MG63 (cell line): ENCODE measurements at regions not wholly inside any gene's neighbourhood (a gene's known extent, or its start where the extent isn't known, plus 50 kb on each side); places are given as distances from the start of the nearest gene placed in this dataset.

ENCODE experiments used
- DNase-seq: peaks from one replicate; pipeline ENCODE4 v3.0.0-alpha.2; 2020
- H3K27me3 ChIP-seq: fragments of 250-450 bp; sonication (Bioruptor Pico); 2 replicates; pipeline ENCODE4 v1.5.1; 2020; ENCODE audit warnings: mild to moderate bottlenecking, moderate library complexity
- H3K36me3 ChIP-seq: fragments of 250-450 bp; sonication (Bioruptor Pico); 2 replicates; pipeline ENCODE4 v1.5.1; 2020; ENCODE audit warnings: mild to moderate bottlenecking, moderate library complexity
- H3K4me3 ChIP-seq: fragments of 250-450 bp; sonication (Bioruptor Pico); 2 replicates; pipeline ENCODE4 v1.5.1; 2020; ENCODE audit warnings: mild to moderate bottlenecking, moderate library complexity
- H3K9me3 ChIP-seq: fragments of 250-450 bp; sonication (Bioruptor Pico); 2 replicates; pipeline ENCODE4 v1.5.1; 2020; ENCODE audit warnings: mild to moderate bottlenecking, moderate library complexity

DNA sequence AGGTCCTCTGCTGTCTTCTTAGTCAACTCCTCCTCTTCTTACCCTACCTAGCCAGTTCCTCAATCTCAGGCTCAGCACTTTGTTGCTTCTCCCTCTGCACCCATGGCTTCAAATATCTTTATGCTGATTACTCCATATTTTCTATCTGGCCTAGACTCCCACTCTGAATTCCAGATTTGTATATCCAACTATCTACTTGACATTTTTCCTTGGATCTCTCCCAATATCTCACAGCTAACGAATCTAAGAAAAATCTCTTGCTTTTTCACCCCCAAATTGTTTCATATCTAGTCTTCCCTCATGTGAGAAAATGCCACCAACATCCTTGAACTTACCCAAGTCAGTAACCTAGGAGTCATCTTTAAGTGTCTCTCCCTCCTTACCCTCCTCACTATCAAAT lies 176.4 kb upstream of the ERCC4 start:
- DNase-seq, result no peak
- Histone ChIP-seq H3K9me3 (no peaks in the 10 kb centered on the region), H3K27me3 (no peaks in the 10 kb centered on the region), H3K36me3 (no peaks in the 10 kb centered on the region), H3K4me3 (no peak overlapping the region)

DNA sequence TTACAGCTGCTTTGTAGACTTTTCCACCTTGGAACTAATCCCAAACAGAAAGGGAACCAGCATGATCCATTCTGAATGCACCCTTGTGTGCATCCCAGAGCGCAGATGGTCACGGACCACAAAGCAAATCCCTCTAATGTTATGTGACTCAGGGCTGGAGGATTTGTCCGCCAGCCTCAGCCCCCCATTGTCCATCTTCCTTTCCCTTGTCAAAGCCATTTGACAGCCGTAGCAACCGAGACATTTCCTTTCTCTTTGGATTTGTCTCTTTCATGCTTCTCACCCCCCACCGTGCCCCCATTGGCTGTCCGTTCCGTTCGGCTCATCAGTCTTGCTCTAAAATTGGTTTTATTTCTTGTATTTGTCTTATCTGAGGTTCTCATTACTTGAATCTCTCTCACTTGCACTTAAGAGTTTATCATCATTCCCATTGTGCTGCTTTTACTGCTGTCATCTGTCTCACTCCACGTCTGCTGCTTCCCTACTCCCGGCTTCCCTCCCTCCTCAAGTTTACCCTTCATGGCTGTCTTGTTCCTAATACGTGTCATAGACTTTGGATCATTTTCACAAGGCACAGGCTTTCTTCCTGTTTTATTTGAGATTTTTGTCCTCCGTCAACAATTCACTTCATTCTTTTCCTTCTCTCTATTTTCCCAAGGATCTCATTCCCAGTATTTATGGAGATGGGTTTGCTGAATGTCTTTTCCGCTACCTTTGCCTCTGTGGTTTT lies 163.4 kb upstream of the ERCC4 start:
- DNase-seq, result no peak
- H3K9me3 ChIP-seq, result no peaks in the 10 kb centered on the region
- no peaks in the 10 kb centered on the region; the same call in 1 of the 2 replicates for H3K27me3 ChIP-seq
- no peaks in the 10 kb centered on the region for H3K36me3 ChIP-seq
- H3K4me3 ChIP-seq, result no peak overlapping the region

DNA sequence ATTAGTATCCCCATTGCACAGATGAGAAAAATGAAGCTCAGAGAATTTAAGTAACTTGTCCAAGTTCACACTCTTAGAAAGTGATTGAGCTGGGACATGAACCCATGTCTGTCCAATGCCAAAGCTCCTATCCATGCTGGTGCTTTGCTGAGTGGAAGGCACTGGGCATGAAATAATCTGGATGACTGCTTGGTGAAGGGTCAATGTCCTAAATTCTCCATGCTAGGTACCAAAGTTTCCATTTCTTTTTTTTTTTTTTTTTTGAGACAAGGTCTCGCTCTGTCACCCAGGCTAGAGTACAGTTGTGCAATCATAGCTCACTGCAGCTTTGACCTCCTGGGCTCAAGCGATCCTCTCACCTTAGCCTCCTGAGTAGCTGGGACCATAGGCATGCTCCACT lies 153.6 kb upstream of the ERCC4 start:
- Histone ChIP-seq H3K27me3 (no peaks in the 10 kb centered on the region; the same call in 1 of the 2 replicates), H3K36me3 (no peaks in the 10 kb centered on the region), H3K4me3 (no peak overlapping the region), H3K9me3 (no peaks in the 10 kb centered on the region)
- DNase-seq, result no peak

DNA sequence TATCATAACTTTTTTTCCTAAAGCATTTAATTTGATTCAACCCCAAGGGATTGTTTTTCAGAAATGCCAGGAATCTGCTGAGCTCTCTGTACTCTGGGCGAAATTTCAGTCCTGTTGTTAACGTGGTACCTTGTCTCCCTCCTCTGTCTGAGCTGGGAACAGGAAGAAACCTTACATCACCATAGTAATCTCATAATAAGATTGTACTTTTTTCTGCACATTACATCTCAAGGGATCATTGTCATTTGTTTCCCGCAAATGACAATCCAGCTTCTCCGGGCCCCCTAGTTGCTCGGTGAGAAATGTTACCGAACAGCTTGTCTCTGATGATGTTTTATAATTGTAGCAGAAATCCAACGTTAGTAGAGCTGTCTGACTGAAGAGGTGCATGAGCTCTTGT lies 152.7 kb upstream of the ERCC4 start:
- Histone ChIP-seq H3K36me3 (no peaks in the 10 kb centered on the region), H3K4me3 (no peak overlapping the region), H3K27me3 (no peaks in the 10 kb centered on the region), H3K9me3 (no peaks in the 10 kb centered on the region)
- DNase-seq, result no peak

DNA sequence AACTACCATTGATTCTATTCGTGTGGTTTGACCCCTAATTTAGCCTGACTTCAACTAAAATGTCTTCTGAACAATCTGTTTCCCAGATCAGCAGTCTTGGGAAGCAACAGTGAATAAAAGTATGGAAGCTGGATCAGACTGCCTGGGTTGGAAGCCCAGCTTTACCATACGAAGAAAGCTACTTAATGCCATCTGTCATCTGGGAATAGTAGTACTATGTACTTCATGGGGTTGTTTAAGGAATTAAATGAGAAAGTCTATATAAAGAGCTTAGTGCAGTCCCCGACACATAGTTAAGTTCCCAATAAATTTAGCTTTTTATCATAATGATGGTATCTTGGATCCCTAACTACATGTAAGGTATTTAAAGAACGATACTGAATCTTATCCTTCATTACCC lies 151.5 kb upstream of the ERCC4 start:
- Histone ChIP-seq H3K9me3 (no peaks in the 10 kb centered on the region), H3K36me3 (no peaks in the 10 kb centered on the region), H3K27me3 (no peaks in the 10 kb centered on the region), H3K4me3 (no peak overlapping the region)
- DNase-seq, result no peak

DNA sequence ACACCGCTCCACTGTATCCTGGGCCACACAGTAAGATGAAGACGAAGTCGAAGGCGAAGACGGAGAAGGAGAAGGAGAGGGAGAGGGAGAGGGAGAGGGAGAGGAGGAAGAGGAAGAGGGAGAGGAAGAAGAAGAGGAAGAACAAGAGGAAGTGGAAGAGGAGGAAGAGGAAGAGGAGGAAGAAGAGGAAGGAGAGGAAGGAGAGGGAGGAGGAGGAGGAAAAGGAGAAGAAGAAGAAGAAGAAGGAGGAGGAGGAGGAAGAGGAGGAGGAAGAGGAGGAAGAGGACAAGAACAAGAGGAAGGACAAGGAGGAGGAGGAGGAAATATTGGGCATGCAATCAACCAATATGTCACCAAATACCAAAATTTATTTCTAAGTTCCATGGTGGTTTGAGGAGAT lies 149.5 kb upstream of the ERCC4 start:
- no peaks in the 10 kb centered on the region for H3K9me3 ChIP-seq
- no peak overlapping the region for H3K4me3 ChIP-seq
- DNase-seq, result no peak
- no peaks in the 10 kb centered on the region for H3K27me3 ChIP-seq
- H3K36me3 ChIP-seq, result no peaks in the 10 kb centered on the region

DNA sequence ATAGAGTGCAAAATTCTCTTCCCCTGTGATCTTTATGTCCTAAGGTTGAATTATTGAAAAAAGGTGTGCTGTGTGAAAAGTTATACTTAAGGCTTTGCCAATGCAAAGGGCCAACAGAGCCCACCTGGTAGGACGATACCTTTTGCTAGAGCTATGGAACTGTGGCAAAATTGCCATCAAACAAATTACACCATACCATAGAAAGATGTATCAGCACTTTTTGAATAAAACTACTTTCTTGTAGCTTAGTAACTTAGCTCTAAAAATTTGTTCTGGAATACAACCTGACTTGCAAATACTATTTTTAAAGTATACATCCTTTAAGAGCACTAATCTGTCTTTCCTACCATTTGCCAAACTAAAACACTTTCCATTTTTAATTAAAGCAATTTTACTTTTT lies 147.2 kb upstream of the ERCC4 start:
- peaks cover 2% of the 10 kb centered on the region; the same call in 1 of the 2 replicates for H3K9me3 ChIP-seq
- no peaks in the 10 kb centered on the region for H3K36me3 ChIP-seq
- DNase-seq, result no peak
- H3K27me3 ChIP-seq, result no peaks in the 10 kb centered on the region
- no peak overlapping the region for H3K4me3 ChIP-seq

DNA sequence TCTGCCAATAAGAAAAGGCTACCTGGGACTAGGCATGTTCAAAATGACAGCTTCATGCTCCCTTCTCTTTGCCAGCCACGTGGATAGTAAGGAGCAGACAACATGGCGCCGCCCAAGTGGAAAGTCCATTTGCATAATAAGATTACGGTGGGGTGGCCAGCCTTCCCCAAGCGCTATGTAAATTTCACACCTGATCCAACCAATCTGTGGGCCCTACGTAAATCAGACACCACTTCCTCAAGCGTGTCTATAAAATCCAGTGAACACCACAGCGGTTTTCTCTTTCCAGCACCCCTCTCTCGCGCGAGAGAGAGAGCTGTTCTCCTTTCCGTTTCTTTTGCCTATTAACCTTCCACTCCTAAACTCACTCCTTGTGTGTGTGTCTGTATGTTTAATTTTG lies 140.3 kb upstream of the ERCC4 start:
- Histone ChIP-seq H3K9me3 (peaks cover 2% of the 10 kb centered on the region; the same call in 1 of the 2 replicates), H3K36me3 (no peaks in the 10 kb centered on the region), H3K4me3 (no peak overlapping the region), H3K27me3 (no peaks in the 10 kb centered on the region; the same call in 1 of the 2 replicates)
- no peak for DNase-seq

DNA sequence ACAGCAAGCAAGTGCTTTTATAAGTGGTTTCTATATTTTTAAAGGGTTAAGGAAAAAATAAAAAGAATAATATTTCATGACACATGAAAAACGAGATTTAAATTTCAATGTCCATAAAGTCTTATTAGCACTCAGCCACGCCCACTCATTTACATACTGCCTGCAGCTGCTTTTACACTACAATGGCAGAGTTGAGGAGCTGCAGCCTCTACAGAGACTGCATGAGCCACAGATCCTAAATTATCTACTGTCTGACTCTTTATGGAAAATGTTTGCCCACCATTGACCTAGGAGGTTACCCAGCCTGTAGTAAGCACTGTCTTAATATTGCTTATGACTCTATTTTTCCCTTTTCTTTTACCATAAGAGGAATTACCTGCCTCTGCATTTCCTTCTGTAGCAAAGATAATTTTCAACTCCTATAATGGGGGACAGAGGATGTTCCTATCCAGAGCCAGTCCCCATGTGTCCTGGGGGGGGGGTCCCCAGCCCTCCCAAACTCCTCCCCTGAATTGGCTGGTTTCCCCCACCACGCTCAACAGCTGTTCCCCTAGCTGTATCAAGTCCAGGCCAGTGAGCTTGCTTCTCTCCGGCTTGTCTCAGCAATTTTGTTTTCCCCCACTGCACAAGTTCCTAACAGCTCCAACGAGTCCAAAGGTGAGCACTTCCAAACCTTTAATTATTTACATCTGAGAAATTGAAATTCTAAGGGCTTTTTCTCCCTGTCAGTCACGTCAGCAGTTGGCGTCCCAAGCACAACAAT lies 139.4 kb upstream of the ERCC4 start:
- Histone ChIP-seq H3K4me3 (no peak overlapping the region), H3K27me3 (no peaks in the 10 kb centered on the region; the same call in 1 of the 2 replicates)

DNA sequence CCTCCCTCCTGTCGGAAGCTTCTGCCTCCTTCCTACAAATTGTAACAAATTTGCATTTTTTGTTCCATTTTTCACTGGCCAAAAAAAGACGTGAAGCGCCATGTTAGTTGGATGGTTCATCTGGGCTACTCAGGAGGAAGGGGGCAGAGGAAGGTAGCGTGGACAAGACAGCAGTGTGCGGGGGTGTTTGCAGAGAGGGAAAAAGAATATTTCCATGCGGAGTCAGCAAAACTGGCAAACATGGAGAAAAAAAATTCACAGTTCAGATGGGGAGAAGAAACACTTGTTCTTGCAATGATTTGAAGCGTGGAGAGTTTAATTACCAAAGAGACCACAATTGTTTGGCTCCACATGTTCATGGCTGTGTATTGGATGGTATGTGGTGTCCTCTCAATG lies 138.8 kb upstream of the ERCC4 start:
- H3K9me3 ChIP-seq, result no peaks in the 10 kb centered on the region
- no peaks in the 10 kb centered on the region; the same call in 1 of the 2 replicates for H3K27me3 ChIP-seq
- no peaks in the 10 kb centered on the region for H3K36me3 ChIP-seq
- H3K4me3 ChIP-seq, result no peak overlapping the region
- no peak for DNase-seq

More for the DNA sequence above, 139.4 kb upstream of the ERCC4 start:
- Histone ChIP-seq H3K9me3 (peaks cover 2% of the 10 kb centered on the region; the same call in 1 of the 2 replicates), H3K36me3 (no peaks in the 10 kb centered on the region)
- DNase-seq, result no peak

DNA sequence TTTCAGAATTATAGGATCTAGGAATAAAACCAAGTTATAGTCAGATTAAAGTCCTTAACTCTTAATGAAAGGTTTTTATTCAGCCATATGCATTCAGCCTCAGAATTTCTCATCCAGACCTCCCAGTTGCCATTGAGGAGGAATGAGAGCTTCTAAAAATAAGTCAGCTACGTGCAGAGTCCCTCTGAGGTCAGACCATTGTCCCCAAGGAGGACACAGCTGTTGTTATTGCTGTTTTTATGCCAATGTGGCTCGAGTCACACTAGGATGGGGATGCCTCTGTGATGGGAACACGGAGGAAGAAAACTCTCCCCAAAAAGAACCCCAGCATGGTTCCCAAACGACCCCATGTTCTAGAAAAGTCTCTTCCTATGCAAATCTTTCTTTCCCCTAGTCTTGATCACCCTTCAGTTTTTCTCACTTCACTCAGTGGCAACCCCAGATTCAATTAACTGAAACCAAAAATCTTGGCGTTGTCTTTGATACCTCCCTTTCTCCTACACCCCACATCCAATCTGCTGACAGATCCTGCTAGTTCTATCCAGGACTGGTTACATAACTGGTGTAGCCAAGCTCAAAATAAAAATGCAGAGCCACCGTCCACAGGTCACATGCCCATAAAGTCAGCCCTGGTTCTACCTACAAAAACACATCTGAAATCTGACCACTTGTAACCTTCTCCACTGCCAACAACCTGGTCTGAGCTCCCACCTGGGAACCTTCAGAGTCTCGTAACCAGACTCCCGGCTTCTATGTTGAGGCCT lies 138.2 kb upstream of the ERCC4 start:
- Histone ChIP-seq H3K27me3 (no peaks in the 10 kb centered on the region; the same call in 1 of the 2 replicates), H3K4me3 (no peak overlapping the region), H3K9me3 (no peaks in the 10 kb centered on the region), H3K36me3 (no peaks in the 10 kb centered on the region)
- no peak for DNase-seq

DNA sequence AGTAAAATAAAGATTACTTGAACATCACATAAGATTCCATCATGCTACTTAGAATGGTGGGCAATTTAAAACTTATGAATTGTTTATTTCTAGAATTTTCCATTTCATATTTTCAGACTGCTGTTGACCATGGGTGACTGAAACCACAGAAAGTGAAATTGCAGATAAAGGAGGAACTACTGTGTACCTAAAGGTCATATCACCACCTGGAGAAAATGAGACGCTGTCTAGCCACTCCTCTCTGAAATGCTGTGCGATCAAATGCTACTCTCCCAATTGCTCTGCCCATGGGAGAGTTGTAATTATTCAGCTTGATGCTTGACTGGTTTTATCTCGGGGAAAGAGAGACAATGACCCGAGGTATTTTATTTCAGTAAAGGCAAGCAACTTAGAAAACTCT lies 128.9 kb upstream of the ERCC4 start:
- peaks cover 2% of the 10 kb centered on the region; the same call in 1 of the 2 replicates for H3K27me3 ChIP-seq
- H3K9me3 ChIP-seq, result no peaks in the 10 kb centered on the region
- no peak overlapping the region for H3K4me3 ChIP-seq
- no peaks in the 10 kb centered on the region for H3K36me3 ChIP-seq
- no peak for DNase-seq

DNA sequence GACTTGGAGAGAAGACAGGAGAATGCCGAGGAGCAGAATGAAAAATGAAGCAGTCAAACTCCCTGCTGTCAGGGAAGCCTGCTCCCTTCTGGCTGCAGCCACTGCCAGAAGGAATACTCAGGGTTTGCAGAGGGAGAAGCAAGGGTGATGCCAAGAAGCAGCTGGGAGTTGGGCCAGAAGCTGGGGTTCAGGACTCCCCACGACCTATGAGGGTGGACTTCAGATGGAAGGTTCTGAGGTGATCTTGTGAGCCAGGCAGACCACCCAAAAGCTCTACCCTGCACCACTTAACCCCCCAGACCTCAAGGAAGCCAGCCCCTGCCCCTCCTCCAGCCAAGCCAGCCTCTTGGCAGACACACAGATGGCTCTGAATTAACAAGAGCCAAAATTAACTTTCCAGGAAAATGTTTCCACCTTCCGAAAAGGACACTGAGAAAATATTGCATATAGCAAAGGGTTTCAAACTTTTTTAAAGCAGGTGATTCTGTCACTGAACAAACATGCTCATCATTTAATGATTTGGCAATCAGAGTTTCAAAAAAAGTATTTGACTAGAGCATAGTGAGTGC lies 126.0 kb upstream of the ERCC4 start:
- peaks cover 2% of the 10 kb centered on the region; the same call in 1 of the 2 replicates for H3K27me3 ChIP-seq
- no peak overlapping the region for H3K4me3 ChIP-seq
- H3K9me3 ChIP-seq, result no peaks in the 10 kb centered on the region
- H3K36me3 ChIP-seq, result no peaks in the 10 kb centered on the region
- DNase-seq, result peak; percentile 49

DNA sequence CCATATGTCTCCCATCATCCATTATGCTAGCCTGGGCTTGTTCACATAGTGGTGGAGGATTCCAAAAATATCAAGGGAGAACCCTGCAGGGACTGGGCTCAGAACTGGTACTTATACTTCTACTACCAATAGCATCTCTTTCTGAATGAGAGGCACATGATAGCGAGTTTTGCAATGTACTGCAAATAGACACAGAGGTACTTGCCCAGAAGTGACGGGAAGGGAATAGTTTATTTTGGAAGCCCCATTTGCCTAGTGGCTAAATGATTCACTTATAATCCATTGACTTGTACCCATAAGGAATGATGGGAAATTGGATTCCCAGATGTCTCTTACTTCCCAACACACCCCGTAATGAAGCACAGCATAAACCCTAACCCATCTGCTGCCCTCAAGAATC lies 124.8 kb upstream of the ERCC4 start:
- no peak for DNase-seq
- Histone ChIP-seq H3K9me3 (no peaks in the 10 kb centered on the region), H3K27me3 (peaks cover 2% of the 10 kb centered on the region; the same call in 1 of the 2 replicates), H3K36me3 (no peaks in the 10 kb centered on the region), H3K4me3 (no peak overlapping the region)

DNA sequence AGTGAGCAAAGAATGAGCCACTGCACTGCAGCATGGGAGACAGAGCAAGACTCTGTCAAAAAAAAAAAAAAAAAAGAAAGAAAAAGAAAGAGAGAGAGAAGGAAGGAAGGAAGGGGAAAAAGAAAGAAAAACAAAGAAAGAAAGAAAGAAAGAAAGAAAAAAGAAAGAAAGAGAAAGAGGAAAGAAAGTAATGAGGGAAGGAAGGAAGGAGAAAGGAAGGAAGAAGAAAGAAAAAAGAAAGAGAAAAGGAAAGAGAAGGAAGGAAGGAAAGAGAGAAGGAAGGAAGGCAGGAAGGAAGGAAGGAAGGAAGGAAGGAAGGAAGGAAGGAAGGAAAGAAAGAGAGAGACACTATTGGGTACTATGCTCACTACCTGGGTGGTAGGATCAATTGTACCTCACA lies 122.2 kb upstream of the ERCC4 start:
- Histone ChIP-seq H3K36me3 (no peaks in the 10 kb centered on the region), H3K4me3 (no peak overlapping the region), H3K27me3 (no peaks in the 10 kb centered on the region), H3K9me3 (no peaks in the 10 kb centered on the region)
- DNase-seq, result no peak

DNA sequence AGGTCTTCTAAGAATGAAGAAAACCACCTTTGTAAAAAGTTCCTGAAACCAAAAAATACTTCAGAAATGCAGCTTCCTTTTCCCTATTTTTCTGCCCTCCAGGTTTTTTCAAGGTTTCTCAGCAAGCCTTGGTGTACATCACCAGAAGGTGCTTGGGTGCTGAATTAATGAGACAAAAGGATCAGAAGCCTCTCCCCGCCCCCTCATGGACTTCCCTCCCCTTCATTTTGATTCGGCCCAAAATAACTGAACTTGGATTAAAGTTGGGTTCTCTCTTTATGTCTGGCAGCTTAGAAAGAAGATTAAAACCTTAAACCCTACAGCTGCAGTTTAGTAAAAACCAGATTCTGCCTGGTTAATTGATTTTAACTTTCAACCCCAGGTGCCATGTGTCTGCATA lies 121.7 kb upstream of the ERCC4 start:
- H3K4me3 ChIP-seq, result no peak overlapping the region
- no peaks in the 10 kb centered on the region for H3K36me3 ChIP-seq
- H3K9me3 ChIP-seq, result no peaks in the 10 kb centered on the region
- H3K27me3 ChIP-seq, result no peaks in the 10 kb centered on the region
- no peak for DNase-seq

DNA sequence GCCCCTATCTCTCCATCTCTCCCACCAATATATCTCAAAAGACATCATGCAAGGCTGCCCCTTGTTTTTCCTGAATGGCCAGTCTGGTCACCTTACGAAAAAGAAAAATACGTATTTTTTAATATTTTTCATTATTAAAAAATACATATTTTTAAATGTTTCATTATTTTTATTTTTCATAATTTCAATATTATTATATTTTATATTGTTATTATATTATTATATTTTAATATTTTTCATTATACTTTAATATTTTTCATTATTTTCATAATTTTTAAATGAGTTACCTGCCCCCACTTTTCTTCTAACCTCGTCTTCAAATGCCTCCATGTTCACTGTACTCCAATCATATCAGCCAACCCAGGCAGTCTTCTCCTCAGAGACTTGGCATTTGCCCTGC lies 116.0 kb upstream of the ERCC4 start:
- no peak for DNase-seq
- H3K27me3 ChIP-seq, result no peaks in the 10 kb centered on the region
- no peak overlapping the region for H3K4me3 ChIP-seq

More for the DNA sequence above, 116.0 kb upstream of the ERCC4 start:
- H3K9me3 ChIP-seq, result no peaks in the 10 kb centered on the region
- no peaks in the 10 kb centered on the region for H3K36me3 ChIP-seq
